H1 (cell line): ENCODE measurements at regions not wholly inside any gene's neighbourhood (a gene's known extent, or its start where the extent isn't known, plus 50 kb on each side); places are given as distances from the start of the nearest gene placed in this dataset.

Experiments used
- BACH1 ChIP-seq: IDR thresholded peaks from 2 replicates; pipeline ENCODE4 v1.6.1; 2012; ENCODE audit warnings: low read length, improper control_type of control experiment
- HDAC2 ChIP-seq, 2 experiments: fragments of 300-600 bp in 1 of 2; sonication (generic) in 1 of 2; IDR thresholded peaks; 2 replicates each; pipeline ENCODE4 v1.6.1; 2011 to 2012; ENCODE audit warnings: low read depth in 2 of 2, low read length in 2 of 2, mild to moderate bottlenecking in 2 of 2, moderate library complexity in 2 of 2, borderline replicate concordance in 1 of 2, inconsistent platforms in 1 of 2
- SP4 ChIP-seq: IDR thresholded peaks from 2 replicates; pipeline ENCODE4 v1.6.1; 2012; ENCODE audit warnings: low read length, inconsistent platforms
- TF ChIP-seq, protein P1 (sequence below): fragments of 300-600 bp; sonication (generic); IDR thresholded peaks from 2 replicates; pipeline ENCODE4 v1.7.1; 2012; ENCODE audit warnings: low read length, moderate library complexity, mild to moderate bottlenecking, inconsistent platforms; ENCODE audit not compliant: insufficient replicate concordance

DNA sequence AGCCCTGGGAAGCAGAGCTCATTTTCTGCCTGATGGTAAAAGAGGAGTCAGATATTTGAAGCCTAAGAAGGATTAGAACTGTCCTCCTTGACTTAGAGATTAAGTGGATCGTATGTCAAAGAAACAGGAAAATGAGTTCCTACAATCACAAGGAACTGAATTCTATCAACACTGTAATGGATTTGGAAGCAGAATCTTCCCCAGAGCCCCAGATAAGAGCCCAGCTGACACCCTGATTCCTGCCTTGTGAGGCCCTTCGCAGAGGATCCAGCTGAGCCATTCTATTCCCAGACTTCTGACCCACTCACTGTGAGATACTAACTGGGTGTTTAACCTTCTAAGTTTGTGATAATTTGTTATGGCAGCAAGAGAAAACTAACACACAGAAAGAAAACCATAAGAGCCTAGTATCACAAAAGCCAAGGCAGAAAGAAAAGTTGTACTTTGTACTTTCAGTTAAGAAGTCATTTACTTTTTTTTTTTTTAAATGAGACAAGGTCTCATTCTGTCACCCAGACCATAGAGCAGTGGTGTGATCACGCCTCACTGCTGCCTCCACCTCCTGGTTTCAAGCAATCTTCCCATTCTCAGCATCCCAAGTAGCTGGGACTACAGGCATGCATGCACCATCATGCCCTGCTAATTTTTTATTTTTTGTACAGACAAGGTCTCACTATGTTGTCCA lies 61.1 kb upstream of the ZBTB20 start (continued):
- TF ChIP-seq, protein P1, sequence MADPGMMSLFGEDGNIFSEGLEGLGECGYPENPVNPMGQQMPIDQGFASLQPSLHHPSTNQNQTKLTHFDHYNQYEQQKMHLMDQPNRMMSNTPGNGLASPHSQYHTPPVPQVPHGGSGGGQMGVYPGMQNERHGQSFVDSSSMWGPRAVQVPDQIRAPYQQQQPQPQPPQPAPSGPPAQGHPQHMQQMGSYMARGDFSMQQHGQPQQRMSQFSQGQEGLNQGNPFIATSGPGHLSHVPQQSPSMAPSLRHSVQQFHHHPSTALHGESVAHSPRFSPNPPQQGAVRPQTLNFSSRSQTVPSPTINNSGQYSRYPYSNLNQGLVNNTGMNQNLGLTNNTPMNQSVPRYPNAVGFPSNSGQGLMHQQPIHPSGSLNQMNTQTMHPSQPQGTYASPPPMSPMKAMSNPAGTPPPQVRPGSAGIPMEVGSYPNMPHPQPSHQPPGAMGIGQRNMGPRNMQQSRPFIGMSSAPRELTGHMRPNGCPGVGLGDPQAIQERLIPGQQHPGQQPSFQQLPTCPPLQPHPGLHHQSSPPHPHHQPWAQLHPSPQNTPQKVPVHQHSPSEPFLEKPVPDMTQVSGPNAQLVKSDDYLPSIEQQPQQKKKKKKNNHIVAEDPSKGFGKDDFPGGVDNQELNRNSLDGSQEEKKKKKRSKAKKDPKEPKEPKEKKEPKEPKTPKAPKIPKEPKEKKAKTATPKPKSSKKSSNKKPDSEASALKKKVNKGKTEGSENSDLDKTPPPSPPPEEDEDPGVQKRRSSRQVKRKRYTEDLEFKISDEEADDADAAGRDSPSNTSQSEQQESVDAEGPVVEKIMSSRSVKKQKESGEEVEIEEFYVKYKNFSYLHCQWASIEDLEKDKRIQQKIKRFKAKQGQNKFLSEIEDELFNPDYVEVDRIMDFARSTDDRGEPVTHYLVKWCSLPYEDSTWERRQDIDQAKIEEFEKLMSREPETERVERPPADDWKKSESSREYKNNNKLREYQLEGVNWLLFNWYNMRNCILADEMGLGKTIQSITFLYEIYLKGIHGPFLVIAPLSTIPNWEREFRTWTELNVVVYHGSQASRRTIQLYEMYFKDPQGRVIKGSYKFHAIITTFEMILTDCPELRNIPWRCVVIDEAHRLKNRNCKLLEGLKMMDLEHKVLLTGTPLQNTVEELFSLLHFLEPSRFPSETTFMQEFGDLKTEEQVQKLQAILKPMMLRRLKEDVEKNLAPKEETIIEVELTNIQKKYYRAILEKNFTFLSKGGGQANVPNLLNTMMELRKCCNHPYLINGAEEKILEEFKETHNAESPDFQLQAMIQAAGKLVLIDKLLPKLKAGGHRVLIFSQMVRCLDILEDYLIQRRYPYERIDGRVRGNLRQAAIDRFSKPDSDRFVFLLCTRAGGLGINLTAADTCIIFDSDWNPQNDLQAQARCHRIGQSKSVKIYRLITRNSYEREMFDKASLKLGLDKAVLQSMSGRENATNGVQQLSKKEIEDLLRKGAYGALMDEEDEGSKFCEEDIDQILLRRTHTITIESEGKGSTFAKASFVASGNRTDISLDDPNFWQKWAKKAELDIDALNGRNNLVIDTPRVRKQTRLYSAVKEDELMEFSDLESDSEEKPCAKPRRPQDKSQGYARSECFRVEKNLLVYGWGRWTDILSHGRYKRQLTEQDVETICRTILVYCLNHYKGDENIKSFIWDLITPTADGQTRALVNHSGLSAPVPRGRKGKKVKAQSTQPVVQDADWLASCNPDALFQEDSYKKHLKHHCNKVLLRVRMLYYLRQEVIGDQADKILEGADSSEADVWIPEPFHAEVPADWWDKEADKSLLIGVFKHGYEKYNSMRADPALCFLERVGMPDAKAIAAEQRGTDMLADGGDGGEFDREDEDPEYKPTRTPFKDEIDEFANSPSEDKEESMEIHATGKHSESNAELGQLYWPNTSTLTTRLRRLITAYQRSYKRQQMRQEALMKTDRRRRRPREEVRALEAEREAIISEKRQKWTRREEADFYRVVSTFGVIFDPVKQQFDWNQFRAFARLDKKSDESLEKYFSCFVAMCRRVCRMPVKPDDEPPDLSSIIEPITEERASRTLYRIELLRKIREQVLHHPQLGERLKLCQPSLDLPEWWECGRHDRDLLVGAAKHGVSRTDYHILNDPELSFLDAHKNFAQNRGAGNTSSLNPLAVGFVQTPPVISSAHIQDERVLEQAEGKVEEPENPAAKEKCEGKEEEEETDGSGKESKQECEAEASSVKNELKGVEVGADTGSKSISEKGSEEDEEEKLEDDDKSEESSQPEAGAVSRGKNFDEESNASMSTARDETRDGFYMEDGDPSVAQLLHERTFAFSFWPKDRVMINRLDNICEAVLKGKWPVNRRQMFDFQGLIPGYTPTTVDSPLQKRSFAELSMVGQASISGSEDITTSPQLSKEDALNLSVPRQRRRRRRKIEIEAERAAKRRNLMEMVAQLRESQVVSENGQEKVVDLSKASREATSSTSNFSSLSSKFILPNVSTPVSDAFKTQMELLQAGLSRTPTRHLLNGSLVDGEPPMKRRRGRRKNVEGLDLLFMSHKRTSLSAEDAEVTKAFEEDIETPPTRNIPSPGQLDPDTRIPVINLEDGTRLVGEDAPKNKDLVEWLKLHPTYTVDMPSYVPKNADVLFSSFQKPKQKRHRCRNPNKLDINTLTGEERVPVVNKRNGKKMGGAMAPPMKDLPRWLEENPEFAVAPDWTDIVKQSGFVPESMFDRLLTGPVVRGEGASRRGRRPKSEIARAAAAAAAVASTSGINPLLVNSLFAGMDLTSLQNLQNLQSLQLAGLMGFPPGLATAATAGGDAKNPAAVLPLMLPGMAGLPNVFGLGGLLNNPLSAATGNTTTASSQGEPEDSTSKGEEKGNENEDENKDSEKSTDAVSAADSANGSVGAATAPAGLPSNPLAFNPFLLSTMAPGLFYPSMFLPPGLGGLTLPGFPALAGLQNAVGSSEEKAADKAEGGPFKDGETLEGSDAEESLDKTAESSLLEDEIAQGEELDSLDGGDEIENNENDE = no peak
- no peak for TF ChIP-seq HDAC2 (IDR thresholded peaks at IDR 0.05; ENCODE audit: borderline replicate concordance in 1 of 2, low read depth in 2 of 2, low read length in 2 of 2)
- TF ChIP-seq BACH1 = no peak
- TF ChIP-seq SP4 = no peak
